Chondrocyte (in vitro differentiated cells): ENCODE measurements at regions not wholly inside any gene's neighbourhood (a gene's known extent, or its start where the extent isn't known, plus 50 kb on each side); places are given as distances from the start of the nearest gene placed in this dataset.

Source experiments
- DNase-seq: peaks from one replicate; pipeline ENCODE4 v3.0.0; 2021; ENCODE audit warnings: mixed read lengths, low spot score
- H3K27ac Mint-ChIP-seq: one replicate; pipeline ENCODE4 v1.8.0; 2021; ENCODE audit warnings: mild to moderate bottlenecking, moderate library complexity, mixed read lengths; ENCODE audit not compliant: unreplicated experiment
- H3K27me3 Mint-ChIP-seq: 2 replicates; pipeline ENCODE4 v1.8.0; 2021; ENCODE audit warnings: low read depth, mixed read lengths
- H3K36me3 Mint-ChIP-seq: 2 replicates; pipeline ENCODE4 v1.8.0; 2021; ENCODE audit warnings: low read depth, mixed read lengths
- H3K4me1 Mint-ChIP-seq: 2 replicates; pipeline ENCODE4 v1.8.0; 2021; ENCODE audit warnings: low read depth, mild to moderate bottlenecking, mixed read lengths
- H3K4me3 Mint-ChIP-seq: one replicate; pipeline ENCODE4 v1.8.0; 2021; ENCODE audit warnings: mild to moderate bottlenecking, moderate library complexity, mixed read lengths; ENCODE audit not compliant: unreplicated experiment
- H3K9me3 Mint-ChIP-seq: 2 replicates; pipeline ENCODE4 v1.8.0; 2021; ENCODE audit warnings: low read depth, mixed read lengths
- CTCF ChIP-seq: fragments of 200-600 bp; sonication (generic); IDR thresholded peaks from 2 replicates; pipeline ENCODE4 v1.5.0; 2021; ENCODE audit warnings: antibody characterized with exemption, mild to moderate bottlenecking, moderate library complexity

- Mint-ChIP-seq H3K4me3 (no peak overlapping the region), H3K36me3 (peaks cover 3% of the 10 kb centered on the region), H3K4me1 (peaks cover 19% of the 10 kb centered on the region), H3K27ac (no peak overlapping the region), H3K9me3 (no peaks in the 10 kb centered on the region), H3K27me3 (no peaks in the 10 kb centered on the region)
- no peak for DNase-seq
- TF ChIP-seq CTCF = no peak
Measured at GRCh38 chr17:77294761-77295160, 154.0 kb downstream of the SEC14L1 start.

GRCh38 chr17:77295241-77295853 lies 154.6 kb downstream of the SEC14L1 start:
- H3K9me3 Mint-ChIP-seq = no peaks in the 10 kb centered on the region
- TF ChIP-seq CTCF = no peak
- no peak overlapping the region for H3K27ac Mint-ChIP-seq
- H3K36me3 Mint-ChIP-seq = peaks cover 3% of the 10 kb centered on the region
- no peak for DNase-seq
- peaks cover 16% of the 10 kb centered on the region for H3K4me1 Mint-ChIP-seq
- no peaks in the 10 kb centered on the region for H3K27me3 Mint-ChIP-seq
- H3K4me3 Mint-ChIP-seq = no peak overlapping the region

GRCh38 chr17:77296769-77297409 lies 156.1 kb downstream of the SEC14L1 start:
- DNase-seq = no peak
- Mint-ChIP-seq H3K36me3 (peaks cover 3% of the 10 kb centered on the region), H3K4me3 (no peak overlapping the region), H3K4me1 (peaks cover 16% of the 10 kb centered on the region), H3K27me3 (no peaks in the 10 kb centered on the region), H3K27ac (no peak overlapping the region), H3K9me3 (no peaks in the 10 kb centered on the region)
- no peak for TF ChIP-seq CTCF

GRCh38 chr17:77297693-77298666 lies 157.2 kb downstream of the SEC14L1 start:
- peaks cover 3% of the 10 kb centered on the region for H3K36me3 Mint-ChIP-seq

More at GRCh38 chr17:77297693-77298666, 157.2 kb downstream of the SEC14L1 start:
- Mint-ChIP-seq H3K27me3 (no peaks in the 10 kb centered on the region), H3K27ac (no peak overlapping the region), H3K4me3 (no peak overlapping the region), H3K4me1 (peaks cover 15% of the 10 kb centered on the region), H3K9me3 (no peaks in the 10 kb centered on the region)
- no peak for TF ChIP-seq CTCF
- no peak for DNase-seq
